Activated CD8-positive, alpha-beta T cell treated with anti-CD3 and anti-CD28 coated beads for 36 hours (primary cell): ENCODE measurements at regions not wholly inside any gene's neighbourhood (a gene's known extent, or its start where the extent isn't known, plus 50 kb on each side); places are given as distances from the start of the nearest gene placed in this dataset.

Experiments used
- ATAC-seq: fragments of 200-7000 bp; cut with Tn5 transposase; one replicate; pipeline ENCODE4 v1.10.0; 2021; ENCODE audit warnings: mild to moderate bottlenecking, moderate library complexity
- CTCF ChIA-PET: fragments of 350-600 bp; sonication (Branson Sonifier 250); formaldehyde crosslinking; loops from one replicate; lab custom pipeline; 2021; ENCODE audit warnings: antibody characterized with exemption; lab: Charles Lee
- POLR2A ChIA-PET: fragments of 350-600 bp; sonication (Branson Sonifier 250); formaldehyde crosslinking; loops from one replicate; lab custom pipeline; 2021; ENCODE audit warnings: antibody characterized with exemption; lab: Charles Lee
- DNase-seq: peaks from one replicate; pipeline ENCODE4 v3.0.0-alpha.2; 2020
- H3K27ac Mint-ChIP-seq: one replicate; pipeline ENCODE4 v1.8.0; 2021; ENCODE audit warnings: mild to moderate bottlenecking, mixed read lengths
- H3K27me3 Mint-ChIP-seq: one replicate; pipeline ENCODE4 v1.8.0; 2021; ENCODE audit warnings: mixed read lengths
- H3K36me3 Mint-ChIP-seq: one replicate; pipeline ENCODE4 v1.8.0; 2021; ENCODE audit warnings: low read depth, mixed read lengths
- H3K4me1 Mint-ChIP-seq: one replicate; pipeline ENCODE4 v1.8.0; 2021; ENCODE audit warnings: low read depth, mixed read lengths
- H3K4me3 Mint-ChIP-seq: one replicate; pipeline ENCODE4 v1.8.0; 2021; ENCODE audit warnings: mild to moderate bottlenecking, moderate library complexity, mixed read lengths
- H3K9me3 Mint-ChIP-seq: one replicate; pipeline ENCODE4 v1.8.0; 2021; ENCODE audit warnings: mixed read lengths
- intact Hi-C: fragments of 100-400 bp; cut with micrococcal nuclease; formaldehyde crosslinking; loops from one replicate; pipeline ENCODE4 v1.10.0; 2022
- TF ChIP-seq, protein P1 (sequence below): fragments of 200-600 bp; IDR thresholded peaks from one replicate; pipeline ENCODE4 v1.8.0; 2022; ENCODE audit warnings: antibody characterized with exemption, mild to moderate bottlenecking

DNA sequence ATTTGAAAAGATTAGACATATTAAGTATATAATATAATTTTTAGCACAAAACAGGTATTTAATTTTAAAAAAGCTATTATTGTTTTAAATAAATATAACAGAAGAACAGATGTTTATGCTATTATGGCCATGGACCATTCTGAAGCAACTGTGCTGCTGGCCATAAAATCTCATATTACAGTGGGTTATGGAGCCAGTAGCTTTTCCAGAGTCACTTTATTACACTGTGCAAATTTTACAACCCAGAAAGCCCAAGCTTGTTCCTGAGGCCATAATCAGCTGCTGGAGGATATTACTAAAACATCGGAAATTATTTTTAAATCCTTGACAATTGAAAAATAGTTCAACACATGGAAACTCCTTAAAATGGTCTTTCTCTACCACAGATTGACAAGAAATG is 557.3 kb upstream of the KCNMB2 start:
- no peaks in the 10 kb centered on the region for H3K27me3 Mint-ChIP-seq
- H3K27ac Mint-ChIP-seq = no peak overlapping the region
- ATAC-seq (no peak), DNase-seq (no peak)
- CTCF ChIA-PET = no interaction called here
- TF ChIP-seq, protein P1, sequence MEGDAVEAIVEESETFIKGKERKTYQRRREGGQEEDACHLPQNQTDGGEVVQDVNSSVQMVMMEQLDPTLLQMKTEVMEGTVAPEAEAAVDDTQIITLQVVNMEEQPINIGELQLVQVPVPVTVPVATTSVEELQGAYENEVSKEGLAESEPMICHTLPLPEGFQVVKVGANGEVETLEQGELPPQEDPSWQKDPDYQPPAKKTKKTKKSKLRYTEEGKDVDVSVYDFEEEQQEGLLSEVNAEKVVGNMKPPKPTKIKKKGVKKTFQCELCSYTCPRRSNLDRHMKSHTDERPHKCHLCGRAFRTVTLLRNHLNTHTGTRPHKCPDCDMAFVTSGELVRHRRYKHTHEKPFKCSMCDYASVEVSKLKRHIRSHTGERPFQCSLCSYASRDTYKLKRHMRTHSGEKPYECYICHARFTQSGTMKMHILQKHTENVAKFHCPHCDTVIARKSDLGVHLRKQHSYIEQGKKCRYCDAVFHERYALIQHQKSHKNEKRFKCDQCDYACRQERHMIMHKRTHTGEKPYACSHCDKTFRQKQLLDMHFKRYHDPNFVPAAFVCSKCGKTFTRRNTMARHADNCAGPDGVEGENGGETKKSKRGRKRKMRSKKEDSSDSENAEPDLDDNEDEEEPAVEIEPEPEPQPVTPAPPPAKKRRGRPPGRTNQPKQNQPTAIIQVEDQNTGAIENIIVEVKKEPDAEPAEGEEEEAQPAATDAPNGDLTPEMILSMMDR = no peak
- peaks cover 13% of the 10 kb centered on the region for H3K4me1 Mint-ChIP-seq
- POLR2A ChIA-PET = no interaction called here
- intact Hi-C loops = no loop called here
- H3K4me3 Mint-ChIP-seq = no peak overlapping the region
- H3K9me3 Mint-ChIP-seq = peaks cover 2% of the 10 kb centered on the region
- H3K36me3 Mint-ChIP-seq = no peaks in the 10 kb centered on the region

DNA sequence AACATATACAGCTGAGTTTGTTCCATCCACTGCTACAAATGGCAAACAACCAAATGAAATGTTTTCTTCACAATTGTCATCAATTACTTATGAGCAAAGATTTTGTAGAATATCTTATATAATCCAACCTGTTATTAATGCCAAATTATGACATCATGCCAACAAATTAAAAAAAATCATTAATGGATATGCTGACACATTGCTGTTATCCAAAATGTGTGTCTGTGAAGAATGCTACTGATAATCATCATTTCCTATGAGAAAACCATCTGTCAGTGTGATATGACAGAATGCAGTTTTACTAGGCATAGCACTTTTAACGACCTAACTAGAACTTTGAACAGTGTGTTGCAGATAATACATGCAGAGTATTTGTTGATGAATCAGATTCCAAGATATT is 556.5 kb upstream of the KCNMB2 start:
- TF ChIP-seq, protein P1 = no peak
- no peak overlapping the region for H3K27ac Mint-ChIP-seq
- ChIA-PET CTCF (no interaction called here), POLR2A (no interaction called here)
- ATAC-seq (no peak), DNase-seq (no peak)
- H3K27me3 Mint-ChIP-seq = no peaks in the 10 kb centered on the region
- no peaks in the 10 kb centered on the region for H3K36me3 Mint-ChIP-seq
- no peak overlapping the region for H3K4me3 Mint-ChIP-seq
- peaks cover 2% of the 10 kb centered on the region for H3K9me3 Mint-ChIP-seq
- H3K4me1 Mint-ChIP-seq = peaks cover 13% of the 10 kb centered on the region
- intact Hi-C loops = no loop called here

DNA sequence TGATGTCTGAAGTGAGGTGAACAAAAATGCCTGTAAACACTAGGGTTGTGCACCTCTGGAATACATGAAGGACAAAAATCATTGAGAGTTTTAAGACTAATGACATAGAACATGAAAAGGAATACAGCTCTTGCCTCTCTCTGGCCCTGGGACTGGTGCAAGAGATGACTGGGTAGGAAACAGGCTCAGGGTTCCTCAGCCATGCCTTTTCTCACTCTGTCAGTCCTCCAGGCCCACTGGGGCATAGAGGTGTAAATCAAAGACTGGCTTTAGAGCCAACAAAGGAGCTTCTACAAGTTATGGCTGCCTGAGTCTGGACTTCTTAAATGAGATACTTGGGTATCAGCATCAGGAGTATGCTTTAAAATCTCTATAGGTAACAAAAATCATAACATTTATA is 554.7 kb upstream of the KCNMB2 start:
- DNase-seq = no peak

DNA sequence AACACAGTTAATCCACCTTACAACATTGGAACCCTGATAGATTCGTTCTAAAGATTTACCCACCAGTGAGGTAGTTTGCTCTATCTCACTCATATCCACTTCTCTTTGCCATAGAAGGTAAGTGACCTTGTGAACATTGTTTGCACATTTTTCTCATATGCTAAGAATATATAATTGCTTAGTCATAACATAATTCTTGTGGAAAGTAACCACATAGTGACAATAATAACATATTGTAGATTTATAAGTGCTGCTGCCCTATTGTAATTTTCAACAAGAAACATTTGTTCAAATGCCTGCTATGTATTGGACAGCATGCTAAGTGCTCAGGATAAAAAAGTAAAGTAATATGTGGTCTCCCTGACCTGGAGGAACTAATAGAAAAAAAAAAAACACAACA is 554.2 kb upstream of the KCNMB2 start:
- ChIA-PET CTCF (no interaction called here), POLR2A (no interaction called here)
- intact Hi-C loops = no loop called here
- no peak for DNase-seq
- ATAC-seq = peak; percentile 65
- Mint-ChIP-seq H3K36me3 (no peaks in the 10 kb centered on the region), H3K27me3 (no peaks in the 10 kb centered on the region), H3K27ac (no peak overlapping the region), H3K4me3 (no peak overlapping the region), H3K9me3 (peaks cover 2% of the 10 kb centered on the region), H3K4me1 (peaks cover 13% of the 10 kb centered on the region)
- TF ChIP-seq, protein P1 = no peak

More for the DNA sequence above, 554.7 kb upstream of the KCNMB2 start:
- POLR2A ChIA-PET = no interaction called here
- Mint-ChIP-seq H3K36me3 (no peaks in the 10 kb centered on the region), H3K4me1 (peaks cover 13% of the 10 kb centered on the region), H3K4me3 (no peak overlapping the region), H3K27me3 (no peaks in the 10 kb centered on the region), H3K27ac (no peak overlapping the region), H3K9me3 (peaks cover 2% of the 10 kb centered on the region)
- TF ChIP-seq, protein P1 = no peak
- peak; percentile 7 for ATAC-seq
- CTCF ChIA-PET = no interaction called here
- intact Hi-C loops = no loop called here

DNA sequence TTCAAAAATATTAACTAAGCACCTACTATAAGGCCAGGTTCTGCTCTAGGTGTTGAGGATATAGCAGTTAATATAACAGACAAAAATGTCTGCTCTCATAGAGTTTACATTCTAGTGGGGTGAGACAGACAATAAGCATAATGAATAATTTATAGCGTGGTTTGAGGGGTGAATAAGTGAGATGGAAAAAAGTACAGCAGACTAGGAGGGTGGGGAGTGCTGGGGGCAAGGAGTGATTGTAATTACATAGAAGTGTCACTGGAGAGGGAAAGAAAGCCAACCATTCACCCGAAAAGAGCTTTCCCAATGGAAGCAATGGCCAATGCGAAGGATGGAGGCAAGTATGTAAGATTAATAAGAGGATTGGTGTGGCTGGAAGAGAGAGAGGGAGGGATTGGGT is 552.9 kb upstream of the KCNMB2 start:
- DNase-seq = no peak
- H3K4me1 Mint-ChIP-seq = peaks cover 11% of the 10 kb centered on the region
- ChIA-PET POLR2A (no interaction called here), CTCF (no interaction called here)
- no peak overlapping the region for H3K4me3 Mint-ChIP-seq
- H3K27me3 Mint-ChIP-seq = no peaks in the 10 kb centered on the region
- ATAC-seq = no peak
- no peaks in the 10 kb centered on the region for H3K36me3 Mint-ChIP-seq
- H3K9me3 Mint-ChIP-seq = peaks cover 2% of the 10 kb centered on the region
- no peak overlapping the region for H3K27ac Mint-ChIP-seq
- TF ChIP-seq, protein P1 = no peak
- intact Hi-C loops = no loop called here
